Activated CD4-positive, CD25-positive, alpha-beta regulatory T cell treated with anti-CD3 and anti-CD28 coated beads, Interleukin-2, amount 50 U/mL, for 24 hours (primary cell): ENCODE measurements at regions not wholly inside any gene's neighbourhood (a gene's known extent, or its start where the extent isn't known, plus 50 kb on each side); places are given as distances from the start of the nearest gene placed in this dataset.
"Not testable (repeated sequence)": the region's sequence is repeated elsewhere in the genome, so short reads cannot be mapped to it uniquely, and the experiment has no call there.

ENCODE experiments used
- ATAC-seq, 2 donors: fragments of 150-1000 bp; cut with Tn5 transposase; one replicate each; pipeline ENCODE4 v1.10.0; 2021; ENCODE audit warnings: mild to moderate bottlenecking in 1 of 2, moderate library complexity in 1 of 2

- ATAC-seq: no peak
Measured at GRCh38 chr21:18553786-18554185, 150.2 kb upstream of the TMPRSS15 start.

GRCh38 chr21:18567770-18568169 is 164.2 kb upstream of the TMPRSS15 start:
- ATAC-seq: not testable (repeated sequence)

GRCh38 chr21:18588001-18588662 is 184.5 kb upstream of the TMPRSS15 start:
- no peak for ATAC-seq

GRCh38 chr21:18601146-18601545 is 197.6 kb upstream of the TMPRSS15 start:
- no peak for ATAC-seq

- ATAC-seq: no peak
Measured at GRCh38 chr21:18602711-18603110, 199.1 kb upstream of the TMPRSS15 start.

- ATAC-seq: no peak
Measured at GRCh38 chr21:18603261-18603660, 199.7 kb upstream of the TMPRSS15 start.

GRCh38 chr21:18603980-18604379 is 200.4 kb upstream of the TMPRSS15 start:
- ATAC-seq: no peak

- ATAC-seq: no peak
Measured at GRCh38 chr21:18608226-18608625, 204.6 kb upstream of the TMPRSS15 start.

- no peak for ATAC-seq
Measured at GRCh38 chr21:18614303-18614702, 210.7 kb upstream of the TMPRSS15 start.

GRCh38 chr21:18617291-18617690 is 213.7 kb upstream of the TMPRSS15 start:
- ATAC-seq: no peak

GRCh38 chr21:18620436-18620835 is 216.9 kb upstream of the TMPRSS15 start:
- no peak for ATAC-seq

GRCh38 chr21:18622383-18622782 is 218.8 kb upstream of the TMPRSS15 start:
- ATAC-seq: no peak

- ATAC-seq: no peak
Measured at GRCh38 chr21:18630446-18630845, 226.9 kb upstream of the TMPRSS15 start.

- no peak for ATAC-seq
Measured at GRCh38 chr21:18636897-18637296, 233.3 kb upstream of the TMPRSS15 start.

GRCh38 chr21:18646116-18646515 is 242.5 kb upstream of the TMPRSS15 start:
- ATAC-seq: no peak

GRCh38 chr21:18655931-18656330 is 252.3 kb upstream of the TMPRSS15 start:
- ATAC-seq: no peak

GRCh38 chr21:18661842-18662241 is 258.3 kb upstream of the TMPRSS15 start:
- ATAC-seq: no peak

GRCh38 chr21:18663663-18664062 is 260.1 kb upstream of the TMPRSS15 start:
- no peak for ATAC-seq

- no peak for ATAC-seq
Measured at GRCh38 chr21:18666725-18667124, 263.1 kb upstream of the TMPRSS15 start.

GRCh38 chr21:18673789-18674188 is 270.2 kb upstream of the TMPRSS15 start:
- no peak for ATAC-seq

- no peak for ATAC-seq
Measured at GRCh38 chr21:18677632-18678031, 274.0 kb upstream of the TMPRSS15 start.

- no peak for ATAC-seq
Measured at GRCh38 chr21:18705971-18706370, 302.4 kb upstream of the TMPRSS15 start.

- ATAC-seq: no peak
Measured at GRCh38 chr21:18711662-18712061, 308.1 kb upstream of the TMPRSS15 start.

GRCh38 chr21:18715606-18716005 is 312.0 kb upstream of the TMPRSS15 start:
- ATAC-seq: no peak

- no peak for ATAC-seq
Measured at GRCh38 chr21:18716578-18717138, 313.1 kb upstream of the TMPRSS15 start.
